Peyer's patch (tissue), 4 donors: ENCODE measurements at regions not wholly inside any gene's neighbourhood (a gene's known extent, or its start where the extent isn't known, plus 50 kb on each side); places are given as distances from the start of the nearest gene placed in this dataset.

Experiments
- CTCF ChIP-seq, 6 experiments: fragments of 450-650 bp in 4 of 6; fragments of 200-600 bp in 2 of 6; sonication (generic) in 1 of 6; IDR thresholded peaks; one replicate each; pipeline ENCODE4 v1.5.1; 2017 to 2019; ENCODE audit warnings: antibody characterized with exemption in 6 of 6, mild to moderate bottlenecking in 3 of 6, moderate library complexity in 1 of 6
- POLR2A ChIP-seq, 2 donors: fragments of 450-650 bp; IDR thresholded peaks; one replicate each; pipeline ENCODE4 v1.5.1; 2017; ENCODE audit warnings: antibody characterized with exemption in 2 of 2, mild to moderate bottlenecking in 2 of 2, moderate library complexity in 2 of 2

- TF ChIP-seq POLR2A (IDR thresholded peaks at IDR 0.05) = no peak
- TF ChIP-seq CTCF (IDR thresholded peaks at IDR 0.05) = no peak
Observed at GRCh38 chr3:181596126-181596525, 115.6 kb upstream of the SOX2 start.
